B cell (primary cell): ENCODE measurements at regions not wholly inside any gene's neighbourhood (a gene's known extent, or its start where the extent isn't known, plus 50 kb on each side); places are given as distances from the start of the nearest gene placed in this dataset.

ENCODE experiments used
- ATAC-seq: fragments of 200-7000 bp; cut with Tn5 transposase; one replicate; pipeline ENCODE4 v1.10.0; 2021; ENCODE audit warnings: low read depth, mild to moderate bottlenecking, moderate number of reproducible peaks, moderate library complexity
- CTCF ChIA-PET: fragments of 350-600 bp; sonication (Branson Sonifier 250); formaldehyde crosslinking; loops from one replicate; lab custom pipeline; 2021; ENCODE audit warnings: antibody characterized with exemption, inconsistent platforms; lab: Charles Lee
- POLR2A ChIA-PET: fragments of 350-600 bp; sonication (Branson Sonifier 250); formaldehyde crosslinking; loops from one replicate; lab custom pipeline; 2021; ENCODE audit warnings: antibody characterized with exemption; lab: Charles Lee
- DNase-seq: peaks from one replicate; pipeline ENCODE4 v3.0.0; 2013
- H2AFZ ChIP-seq: 2 replicates; pipeline ENCODE4 v1.6.1; 2012; ENCODE audit warnings: mild to moderate bottlenecking, low read depth, low read length; ENCODE audit not compliant: insufficient read depth, poor library complexity, severe bottlenecking
- H3K27ac ChIP-seq, 2 donors: 1 replicate in 1 of 2; 2 replicates in 1 of 2; pipeline ENCODE4 v1.5.1; 2012 to 2013; ENCODE audit warnings: low read length in 2 of 2, mild to moderate bottlenecking in 2 of 2, moderate library complexity in 1 of 2
- H3K27me3 ChIP-seq, 4 experiments: fragments of 200-600 bp in 1 of 4; sonication (generic) in 1 of 4; replicated peaks in 1 of 4; 1 replicate in 2 of 4; 2 replicates in 2 of 4; pipeline versions ENCODE4 v1.6.1 to v1.7.0; 2013 to 2016; ENCODE audit warnings: low read length in 3 of 4, mild to moderate bottlenecking in 2 of 4, mixed read lengths in 1 of 4, moderate library complexity in 1 of 4; ENCODE audit not compliant: insufficient read depth in 4 of 4, control insufficient read depth in 3 of 4; ENCODE audit errors: control extremely low read depth in 1 of 4
- H3K36me3 ChIP-seq, 2 experiments: replicated peaks in 1 of 2; 1 replicate in 1 of 2; 2 replicates in 1 of 2; pipeline versions ENCODE4 v1.6.1 to v1.7.1; 2013; ENCODE audit warnings: low read length in 1 of 2; ENCODE audit not compliant: insufficient read depth in 2 of 2, control insufficient read depth in 1 of 2; ENCODE audit errors: control extremely low read depth in 1 of 2, extremely low read depth in 1 of 2
- H3K4me1 ChIP-seq, 2 donors: fragments of 200-600 bp in 1 of 2; sonication (generic) in 1 of 2; 1 replicate in 1 of 2; 2 replicates in 1 of 2; pipeline versions ENCODE4 v1.5.1 to v1.6.1; 2013 to 2017; ENCODE audit warnings: low read length in 2 of 2; ENCODE audit not compliant: control insufficient read depth in 2 of 2, insufficient read depth in 2 of 2
- H3K4me2 ChIP-seq: replicated peaks from 2 replicates; pipeline ENCODE3; 2012; ENCODE audit warnings: mild to moderate bottlenecking, low read depth, low read length; ENCODE audit not compliant: poor library complexity, severe bottlenecking
- H3K4me3 ChIP-seq, 5 experiments: fragments of 200-600 bp in 1 of 5; sonication (generic) in 1 of 5; 1 replicate in 3 of 5; 2 replicates in 2 of 5; pipeline versions ENCODE4 v1.5.1 to v1.7.0; 2011 to 2016; ENCODE audit warnings: low read length in 4 of 5, mild to moderate bottlenecking in 4 of 5, low read depth in 2 of 5, control low read depth in 1 of 5, moderate library complexity in 1 of 5; ENCODE audit not compliant: insufficient read depth in 1 of 5; ENCODE audit errors: control extremely low read depth in 1 of 5, extremely low read depth in 1 of 5
- H3K79me2 ChIP-seq: fragments of 200-600 bp; sonication (generic); one replicate; pipeline ENCODE4 v1.6.0; 2016; ENCODE audit warnings: low read length; ENCODE audit not compliant: control insufficient read depth, insufficient read depth
- H3K9ac ChIP-seq: fragments of 200-600 bp; sonication (generic); 2 replicates; pipeline ENCODE4 v1.6.1; 2017; ENCODE audit warnings: mild to moderate bottlenecking, low read length, moderate library complexity
- H3K9me3 ChIP-seq, 3 donors: one replicate each; pipeline versions ENCODE4 v1.6.1 to v1.7.1; 2013; ENCODE audit warnings: low read length in 2 of 3; ENCODE audit not compliant: control insufficient read depth in 2 of 3, insufficient read depth in 1 of 3; ENCODE audit errors: control extremely low read depth in 1 of 3
- H4K20me1 ChIP-seq: 2 replicates; pipeline ENCODE4 v1.6.0; 2012; ENCODE audit warnings: mild to moderate bottlenecking, low read length; ENCODE audit not compliant: insufficient read depth, control insufficient read depth, poor library complexity, severe bottlenecking
- H3K27ac Mint-ChIP-seq: one replicate; pipeline ENCODE4 v1.8.0; 2021; ENCODE audit warnings: mixed read lengths
- H3K27me3 Mint-ChIP-seq: one replicate; pipeline ENCODE4 v1.8.0; 2021; ENCODE audit warnings: mixed read lengths
- H3K4me1 Mint-ChIP-seq: one replicate; pipeline ENCODE4 v1.8.0; 2021; ENCODE audit warnings: mixed read lengths
- H3K4me3 Mint-ChIP-seq: one replicate; pipeline ENCODE4 v1.8.0; 2021; ENCODE audit warnings: mixed read lengths
- H3K9me3 Mint-ChIP-seq: one replicate; pipeline ENCODE4 v1.8.0; 2022; ENCODE audit warnings: mixed read lengths; ENCODE audit not compliant: insufficient read depth
- EZH2 ChIP-seq: IDR thresholded peaks from 2 replicates; pipeline ENCODE4 v1.6.1; 2012; ENCODE audit warnings: borderline replicate concordance, low read depth, mild to moderate bottlenecking, moderate library complexity, low read length; ENCODE audit not compliant: insufficient read depth, poor library complexity, severe bottlenecking
- WGBS: methylation state at CpG from one replicate; pipeline ENCODE4 v1.1.5; 2013; ENCODE audit warnings: missing lambda C conversion rate; ENCODE audit not compliant: insufficient coverage; 5-methylcytosine and 5-hydroxymethylcytosine counted together
- intact Hi-C: fragments of 100-400 bp; cut with micrococcal nuclease; formaldehyde crosslinking; loops from one replicate; pipeline ENCODE4 v1.10.0; 2022
- TF ChIP-seq, protein P1 (sequence below): fragments of 200-600 bp; IDR thresholded peaks from one replicate; pipeline ENCODE4 v1.8.0; 2022; ENCODE audit warnings: antibody characterized with exemption, mild to moderate bottlenecking

DNA sequence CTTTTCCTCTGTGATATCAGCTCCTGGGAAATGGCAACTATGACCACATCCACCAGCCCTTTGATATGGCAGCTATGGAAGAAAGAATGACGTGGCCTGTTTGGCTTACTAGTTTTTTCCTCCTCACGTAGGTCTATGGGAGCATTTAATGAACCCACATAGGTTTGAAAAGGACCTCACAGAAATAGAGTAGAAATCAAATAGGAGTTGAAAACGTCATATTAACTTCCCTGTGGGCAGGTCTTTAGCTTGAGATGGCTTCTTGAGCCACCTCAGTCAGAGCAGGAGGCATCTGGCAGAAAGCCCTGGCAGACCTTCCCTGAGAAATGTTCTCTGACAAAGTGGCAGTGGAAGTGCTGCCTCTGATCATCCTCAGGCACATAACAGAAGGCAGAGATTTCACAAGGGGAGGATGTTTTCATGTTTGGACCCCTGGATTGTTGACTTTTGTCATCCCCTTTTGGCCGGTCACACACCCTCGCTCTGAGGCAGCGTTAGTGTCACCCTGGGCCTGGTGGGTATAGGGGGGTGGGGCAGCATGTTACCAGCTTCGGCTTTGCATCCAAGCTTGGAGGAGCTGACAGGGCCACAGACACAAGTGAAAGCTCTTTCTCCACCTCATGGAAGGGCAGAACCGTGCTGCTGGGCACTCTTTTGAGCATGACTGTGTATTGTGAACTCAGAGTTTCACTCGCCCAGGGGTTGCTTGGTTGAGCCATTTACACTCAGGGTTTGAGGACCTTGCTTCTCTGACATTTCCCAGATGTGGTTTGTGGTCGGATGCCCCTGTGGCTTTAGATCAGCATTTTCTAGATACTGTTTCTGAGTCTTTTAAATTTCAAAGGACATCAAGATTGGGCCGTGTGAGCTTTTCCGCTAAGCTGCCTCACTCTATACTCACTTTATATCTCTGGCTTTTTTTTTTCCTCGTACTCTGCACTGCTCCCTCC lies 184.2 kb downstream of the STK31 start:
- H3K9me3 ChIP-seq: no peaks in the 10 kb centered on the region
- H3K9ac ChIP-seq: no peak overlapping the region
- peaks cover 4% of the 10 kb centered on the region for H3K9me3 Mint-ChIP-seq
- H3K36me3 ChIP-seq: no peaks in the 10 kb centered on the region
- H3K4me3 ChIP-seq: no peak overlapping the region
- no peak overlapping the region for H3K27ac ChIP-seq
- H3K27ac Mint-ChIP-seq: no peak overlapping the region
- H3K4me2 ChIP-seq: no peak overlapping the region
- no peaks in the 10 kb centered on the region for H3K4me1 Mint-ChIP-seq
- peaks cover 0 to 7% (median 0%) of the 10 kb centered on the region in 4 experiments for H3K27me3 ChIP-seq
- no peaks in the 10 kb centered on the region for H3K79me2 ChIP-seq
- ChIA-PET CTCF (no interaction called here), POLR2A (no interaction called here)
- DNase-seq (no peak), ATAC-seq (no peak)
- 18% methylated on average over 9 of the region's 13 CpGs for WGBS
- H3K27me3 Mint-ChIP-seq: peaks cover 20% of the 10 kb centered on the region
- H4K20me1 ChIP-seq: no peaks in the 10 kb centered on the region
- no peaks in the 10 kb centered on the region for H3K4me1 ChIP-seq
- H3K4me3 Mint-ChIP-seq: no peak overlapping the region
- H2AFZ ChIP-seq: no peak overlapping the region
- intact Hi-C loops: no loop called here
- no peak for TF ChIP-seq EZH2
- TF ChIP-seq, protein P1, sequence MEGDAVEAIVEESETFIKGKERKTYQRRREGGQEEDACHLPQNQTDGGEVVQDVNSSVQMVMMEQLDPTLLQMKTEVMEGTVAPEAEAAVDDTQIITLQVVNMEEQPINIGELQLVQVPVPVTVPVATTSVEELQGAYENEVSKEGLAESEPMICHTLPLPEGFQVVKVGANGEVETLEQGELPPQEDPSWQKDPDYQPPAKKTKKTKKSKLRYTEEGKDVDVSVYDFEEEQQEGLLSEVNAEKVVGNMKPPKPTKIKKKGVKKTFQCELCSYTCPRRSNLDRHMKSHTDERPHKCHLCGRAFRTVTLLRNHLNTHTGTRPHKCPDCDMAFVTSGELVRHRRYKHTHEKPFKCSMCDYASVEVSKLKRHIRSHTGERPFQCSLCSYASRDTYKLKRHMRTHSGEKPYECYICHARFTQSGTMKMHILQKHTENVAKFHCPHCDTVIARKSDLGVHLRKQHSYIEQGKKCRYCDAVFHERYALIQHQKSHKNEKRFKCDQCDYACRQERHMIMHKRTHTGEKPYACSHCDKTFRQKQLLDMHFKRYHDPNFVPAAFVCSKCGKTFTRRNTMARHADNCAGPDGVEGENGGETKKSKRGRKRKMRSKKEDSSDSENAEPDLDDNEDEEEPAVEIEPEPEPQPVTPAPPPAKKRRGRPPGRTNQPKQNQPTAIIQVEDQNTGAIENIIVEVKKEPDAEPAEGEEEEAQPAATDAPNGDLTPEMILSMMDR: no peak

DNA sequence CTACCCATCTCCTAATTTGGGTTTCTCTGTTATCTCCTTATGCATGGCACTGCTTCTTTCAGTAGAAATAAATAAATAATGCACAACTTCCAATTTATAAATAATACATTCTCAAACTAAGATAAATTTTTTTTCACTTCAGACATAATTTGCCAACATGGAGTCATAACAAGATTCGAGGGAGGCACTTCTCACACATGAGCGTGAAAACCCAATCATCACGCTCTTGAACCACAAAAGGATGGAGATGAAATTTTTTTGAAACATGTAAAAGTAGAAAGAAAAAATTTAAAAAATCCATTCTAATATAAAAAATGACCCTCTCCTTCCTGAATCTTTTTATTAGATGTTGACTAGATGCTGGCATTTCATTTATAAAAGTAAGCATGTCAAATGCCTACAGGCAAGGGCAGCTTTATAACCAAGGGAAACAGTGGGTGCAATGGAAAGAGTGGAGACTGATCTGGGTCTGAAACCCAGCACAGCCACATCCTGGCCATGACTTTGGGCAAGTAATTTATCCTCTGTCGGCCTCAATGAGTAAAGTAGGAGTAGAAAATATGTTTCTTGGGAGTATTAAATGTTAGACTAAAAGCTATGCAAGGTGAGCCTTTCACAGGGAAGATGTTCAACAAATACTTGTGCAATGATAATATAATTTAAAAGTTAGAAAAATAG lies 185.0 kb downstream of the STK31 start:
- H3K27ac Mint-ChIP-seq: no peak overlapping the region
- no peaks in the 10 kb centered on the region for H3K79me2 ChIP-seq
- no peaks in the 10 kb centered on the region for H3K9me3 Mint-ChIP-seq
- H3K27me3 ChIP-seq: peaks cover 0 to 7% (median 0%) of the 10 kb centered on the region in 4 experiments
- H3K4me1 ChIP-seq: no peaks in the 10 kb centered on the region
- 50% methylated on average over 1 of the region's 4 CpGs for WGBS
- H2AFZ ChIP-seq: no peak overlapping the region
- DNase-seq (no peak), ATAC-seq (no peak)
- intact Hi-C loops: no loop called here
- TF ChIP-seq, protein P1: no peak
- TF ChIP-seq EZH2: no peak
- no peak overlapping the region for H3K4me2 ChIP-seq
- H3K27ac ChIP-seq: no peak overlapping the region
- no peaks in the 10 kb centered on the region for H3K36me3 ChIP-seq
- H3K4me3 ChIP-seq: no peak overlapping the region
- H3K4me3 Mint-ChIP-seq: no peak overlapping the region
- ChIA-PET CTCF (no interaction called here), POLR2A (no interaction called here)
- no peaks in the 10 kb centered on the region for H3K9me3 ChIP-seq
- no peak overlapping the region for H3K9ac ChIP-seq
- H3K4me1 Mint-ChIP-seq: no peaks in the 10 kb centered on the region
- H4K20me1 ChIP-seq: no peaks in the 10 kb centered on the region
- peaks cover 20% of the 10 kb centered on the region for H3K27me3 Mint-ChIP-seq
